Body of pancreas (tissue), 4 donors: ENCODE measurements at regions not wholly inside any gene's neighbourhood (a gene's known extent, or its start where the extent isn't known, plus 50 kb on each side); places are given as distances from the start of the nearest gene placed in this dataset.
"Not testable (repeated sequence)": the region's sequence is repeated elsewhere in the genome, so short reads cannot be mapped to it uniquely, and the experiment has no call there.

Experiments
- ATAC-seq: fragments of 150-250 bp; one replicate; pipeline ENCODE4 v1.9.1; 2016
- DNase-seq, 4 donors: peaks; one replicate each; pipeline ENCODE4 v3.0.0-alpha.2; 2019
- H3K27ac ChIP-seq, 4 donors: fragments of 200-600 bp; sonication (generic); 1 replicate in 3 of 4; 2 replicates in 1 of 4; pipeline versions ENCODE4 v1.5.1 to v1.6.1; 2016 to 2019; ENCODE audit warnings: mild to moderate bottlenecking in 1 of 4, mixed read lengths in 1 of 4, moderate library complexity in 1 of 4
- H3K27me3 ChIP-seq, 2 donors: fragments of 200-600 bp; sonication (generic); one replicate each; pipeline ENCODE4 v1.6.0; 2016; ENCODE audit warnings: mild to moderate bottlenecking in 1 of 2
- H3K36me3 ChIP-seq, 2 donors: fragments of 200-600 bp; sonication (generic); replicated peaks in 1 of 2; 2 replicates each; pipeline ENCODE4 v1.5.1; 2016; ENCODE audit warnings: low read depth in 2 of 2; ENCODE audit not compliant: insufficient read depth in 1 of 2
- H3K4me1 ChIP-seq: fragments of 200-600 bp; sonication (generic); one replicate; pipeline ENCODE4 v1.6.0; 2016
- H3K4me3 ChIP-seq, 2 donors: fragments of 200-600 bp; sonication (generic); 1 replicate in 1 of 2; 2 replicates in 1 of 2; pipeline ENCODE4 v1.5.1; 2016 to 2019
- H3K9me3 ChIP-seq, 3 donors: fragments of 200-600 bp; sonication (generic); 1 replicate in 2 of 3; 2 replicates in 1 of 3; pipeline ENCODE4 v1.5.1; 2016
- CTCF ChIP-seq, 7 experiments: fragments of 450-650 bp in 4 of 7; fragments of 200-600 bp in 3 of 7; sonication (generic) in 3 of 7; IDR thresholded peaks; one replicate each; pipeline ENCODE4 v1.5.1; 2016 to 2019; ENCODE audit warnings: antibody characterized with exemption in 7 of 7
- POLR2A ChIP-seq, 3 donors: fragments of 450-650 bp; IDR thresholded peaks; one replicate each; pipeline ENCODE4 v1.6.1; 2016; ENCODE audit warnings: antibody characterized with exemption in 3 of 3, mild to moderate bottlenecking in 2 of 3
- WGBS, 2 donors: methylation state at CpG; one replicate each; pipeline ENCODE4 v1.1.5; 2017; 5-methylcytosine and 5-hydroxymethylcytosine counted together
- intact Hi-C: fragments of 100-400 bp; cut with DNase I; formaldehyde crosslinking; loops from one replicate; pipeline ENCODE4 v1.15.1; 2023

GRCh38 chr2:142796588-142796987 lies 80.9 kb upstream of the KYNU start:
- no peak for ATAC-seq
- no peak for DNase-seq
- TF ChIP-seq CTCF (IDR thresholded peaks at IDR 0.05) (no peak), POLR2A (IDR thresholded peaks at IDR 0.05) (no peak)
- intact Hi-C loops = no loop called here
- WGBS, 2 donors = 65 to 83% methylated on average over 1 of the region's 1 CpG
- Histone ChIP-seq H3K9me3 (no peaks in the 10 kb centered on the region), H3K27ac (no peak overlapping the region), H3K4me1 (no peaks in the 10 kb centered on the region), H3K27me3 (no peaks in the 10 kb centered on the region), H3K4me3 (no peak overlapping the region), H3K36me3 (no peaks in the 10 kb centered on the region)

DNA sequence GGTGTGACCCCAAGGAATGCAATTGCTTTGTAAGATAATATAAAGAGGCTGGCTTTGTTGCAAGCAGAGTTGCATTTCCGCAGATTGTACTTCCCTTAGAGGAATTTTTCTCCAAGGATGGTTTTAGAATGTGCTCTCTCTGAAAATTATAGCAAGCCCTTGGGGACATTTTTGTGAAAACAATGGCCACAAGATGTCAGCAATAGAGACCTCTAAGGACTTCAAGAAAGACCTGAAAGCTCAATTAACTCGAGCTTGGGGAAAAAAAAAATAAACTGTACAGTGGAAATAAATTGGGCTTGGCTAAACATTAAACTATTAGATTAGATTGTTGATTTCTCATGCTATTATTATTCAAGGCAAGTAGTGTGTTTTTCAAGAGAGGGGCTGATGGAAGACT lies 81.3 kb upstream of the KYNU start:
- intact Hi-C loops = no loop called here
- no peak for ATAC-seq
- WGBS, 2 donors = 25% methylated on average over 2 of the region's 2 CpGs

DNA sequence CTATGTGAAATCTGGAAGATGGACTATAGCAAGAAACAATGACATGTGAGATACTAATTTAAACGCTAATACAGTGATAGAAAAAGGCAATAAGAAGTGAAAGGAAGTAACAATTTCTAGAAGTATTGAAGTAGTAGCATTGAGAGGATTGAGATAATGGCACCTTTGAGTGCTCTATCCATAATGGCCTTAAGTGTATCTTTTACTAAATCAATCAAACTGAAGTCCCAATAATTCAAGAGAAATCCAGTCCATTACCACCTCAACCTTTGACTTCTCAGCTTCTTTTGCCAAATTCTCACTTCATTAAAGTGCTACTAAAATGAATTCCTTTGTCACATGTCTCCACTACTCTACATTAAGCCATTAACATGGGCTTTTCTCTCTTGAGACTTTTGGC lies 82.6 kb upstream of the KYNU start:
- H3K4me3 ChIP-seq = no peak overlapping the region
- no peaks in the 10 kb centered on the region for H3K4me1 ChIP-seq
- H3K27me3 ChIP-seq = no peaks in the 10 kb centered on the region
- 71 to 74% methylated on average over 1 of the region's 1 CpG for WGBS, 2 donors
- TF ChIP-seq CTCF (IDR thresholded peaks at IDR 0.05) (no peak), POLR2A (IDR thresholded peaks at IDR 0.05) (no peak)
- no peaks in the 10 kb centered on the region for H3K9me3 ChIP-seq
- intact Hi-C loops = no loop called here
- ATAC-seq (no peak), DNase-seq (no peak)
- H3K27ac ChIP-seq = no peak overlapping the region
- H3K36me3 ChIP-seq = no peaks in the 10 kb centered on the region

More for the DNA sequence above, 81.3 kb upstream of the KYNU start:
- TF ChIP-seq POLR2A (IDR thresholded peaks at IDR 0.05) = no peak
- peak in 1 of 7 experiments; percentile 3 for TF ChIP-seq CTCF (IDR thresholded peaks at IDR 0.05)
- Histone ChIP-seq H3K27ac (no peak overlapping the region), H3K27me3 (no peaks in the 10 kb centered on the region), H3K9me3 (no peaks in the 10 kb centered on the region), H3K36me3 (no peaks in the 10 kb centered on the region), H3K4me1 (no peaks in the 10 kb centered on the region), H3K4me3 (no peak overlapping the region)
- no peak for DNase-seq

DNA sequence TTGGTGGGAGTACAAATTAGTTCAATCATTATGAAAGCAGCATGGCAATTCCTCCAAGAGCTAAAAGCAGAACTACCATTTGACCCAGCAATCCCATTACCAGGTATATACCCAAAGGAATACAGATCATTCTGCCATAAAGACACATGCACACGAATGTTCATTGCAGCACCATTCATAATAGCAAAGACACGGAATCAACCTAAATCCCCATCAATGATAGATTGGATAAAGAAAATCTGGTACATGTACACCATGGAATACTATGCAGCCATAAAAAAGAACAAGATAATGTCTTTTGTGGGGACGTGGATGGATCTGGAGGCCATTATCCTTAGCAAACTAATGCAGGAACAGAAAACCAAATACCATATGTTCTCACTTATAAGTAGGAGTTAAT lies 85.1 kb upstream of the KYNU start:
- H3K9me3 ChIP-seq, H3K4me3 ChIP-seq, intact Hi-C loops, H3K36me3 ChIP-seq, DNase-seq, H3K27ac ChIP-seq, H3K4me1 ChIP-seq, ATAC-seq, H3K27me3 ChIP-seq: not testable (repeated sequence)
- WGBS, 2 donors = 52 to 59% methylated on average over 3 of the region's 3 CpGs

- no peak for ATAC-seq
- TF ChIP-seq CTCF (IDR thresholded peaks at IDR 0.05) (no peak), POLR2A (IDR thresholded peaks at IDR 0.05) (no peak)
- Histone ChIP-seq H3K4me1 (no peaks in the 10 kb centered on the region), H3K36me3 (no peaks in the 10 kb centered on the region), H3K27ac (no peak overlapping the region), H3K4me3 (no peak overlapping the region), H3K27me3 (no peaks in the 10 kb centered on the region), H3K9me3 (no peaks in the 10 kb centered on the region)
- no peak for DNase-seq
- intact Hi-C loops = no loop called here
These were observed 86.1 kb upstream of the KYNU start for GRCh38 chr2:142791335-142791734.
